Peyer's patch (tissue), 4 donors: ENCODE measurements at regions not wholly inside any gene's neighbourhood (a gene's known extent, or its start where the extent isn't known, plus 50 kb on each side); places are given as distances from the start of the nearest gene placed in this dataset.

Experiments
- POLR2A ChIP-seq, 2 donors: fragments of 450-650 bp; IDR thresholded peaks; one replicate each; pipeline ENCODE4 v1.5.1; 2017; ENCODE audit warnings: antibody characterized with exemption in 2 of 2, mild to moderate bottlenecking in 2 of 2, moderate library complexity in 2 of 2
- TF ChIP-seq, protein P1 (sequence below), 6 experiments: fragments of 450-650 bp in 4 of 6; fragments of 200-600 bp in 2 of 6; sonication (generic) in 1 of 6; IDR thresholded peaks; one replicate each; pipeline ENCODE4 v1.5.1; 2017 to 2019; ENCODE audit warnings: antibody characterized with exemption in 6 of 6, mild to moderate bottlenecking in 3 of 6, moderate library complexity in 1 of 6

DNA sequence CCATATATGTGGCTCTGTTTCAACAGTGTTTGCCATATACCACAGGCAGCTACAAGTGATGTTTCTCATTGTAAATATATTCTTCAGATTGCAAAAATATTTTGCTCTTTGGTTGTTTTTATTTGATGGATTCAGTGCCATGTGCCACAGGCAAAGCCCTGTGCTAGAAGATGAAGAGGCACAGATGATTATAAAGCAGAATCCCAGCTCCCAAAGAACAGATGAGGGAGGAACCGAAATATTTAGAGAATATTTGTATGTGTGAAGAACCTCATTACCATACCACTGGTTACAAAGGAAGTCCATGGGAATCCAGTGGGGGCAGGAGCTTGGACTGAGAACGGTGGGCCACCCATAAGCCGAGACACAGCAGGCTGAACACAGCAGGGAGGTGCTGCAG is 143.8 kb upstream of the NDUFV2 start:
- TF ChIP-seq, protein P1, sequence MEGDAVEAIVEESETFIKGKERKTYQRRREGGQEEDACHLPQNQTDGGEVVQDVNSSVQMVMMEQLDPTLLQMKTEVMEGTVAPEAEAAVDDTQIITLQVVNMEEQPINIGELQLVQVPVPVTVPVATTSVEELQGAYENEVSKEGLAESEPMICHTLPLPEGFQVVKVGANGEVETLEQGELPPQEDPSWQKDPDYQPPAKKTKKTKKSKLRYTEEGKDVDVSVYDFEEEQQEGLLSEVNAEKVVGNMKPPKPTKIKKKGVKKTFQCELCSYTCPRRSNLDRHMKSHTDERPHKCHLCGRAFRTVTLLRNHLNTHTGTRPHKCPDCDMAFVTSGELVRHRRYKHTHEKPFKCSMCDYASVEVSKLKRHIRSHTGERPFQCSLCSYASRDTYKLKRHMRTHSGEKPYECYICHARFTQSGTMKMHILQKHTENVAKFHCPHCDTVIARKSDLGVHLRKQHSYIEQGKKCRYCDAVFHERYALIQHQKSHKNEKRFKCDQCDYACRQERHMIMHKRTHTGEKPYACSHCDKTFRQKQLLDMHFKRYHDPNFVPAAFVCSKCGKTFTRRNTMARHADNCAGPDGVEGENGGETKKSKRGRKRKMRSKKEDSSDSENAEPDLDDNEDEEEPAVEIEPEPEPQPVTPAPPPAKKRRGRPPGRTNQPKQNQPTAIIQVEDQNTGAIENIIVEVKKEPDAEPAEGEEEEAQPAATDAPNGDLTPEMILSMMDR (IDR thresholded peaks at IDR 0.05) = no peak
- TF ChIP-seq POLR2A (IDR thresholded peaks at IDR 0.05) = no peak
